ENCODE measurements at regions not wholly inside any gene's neighbourhood (a gene's known extent, or its start where the extent isn't known, plus 50 kb on each side); places are given as distances from the start of the nearest gene placed in this dataset.

DNA sequence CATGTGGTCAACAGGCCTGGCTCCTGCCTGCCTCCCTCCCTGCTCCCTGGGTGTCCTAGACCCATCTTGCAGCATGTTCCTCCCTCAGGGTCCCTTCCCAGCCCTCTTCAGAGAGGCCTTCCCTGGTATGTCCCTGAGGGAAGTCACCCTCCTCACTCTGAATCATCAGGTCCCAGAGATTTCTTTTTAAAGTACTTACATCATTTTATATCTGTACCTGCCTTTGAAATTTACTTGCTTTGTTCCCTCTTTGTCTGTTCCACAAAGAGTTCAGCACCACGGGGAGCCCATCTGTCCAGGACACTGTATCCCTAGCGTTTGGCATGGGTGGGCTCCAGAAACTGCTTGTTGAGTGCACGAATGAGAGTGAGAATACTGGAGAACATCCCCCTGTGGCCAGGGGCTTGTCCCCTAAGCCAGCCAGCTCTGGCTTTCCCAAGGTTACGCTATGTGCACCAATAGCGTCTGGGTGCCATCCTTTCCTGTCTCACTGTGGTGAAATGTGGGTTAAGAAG, 50.6 kb upstream of the IGFBP3 start (continued):
- TF ChIP-seq SP4 (IDR thresholded peaks at IDR 0.05; ENCODE audit: low read length) (no peak), SP1 (IDR thresholded peaks at IDR 0.05; ENCODE audit: low read depth, low read length) (no peak), SIX5 (IDR thresholded peaks at IDR 0.05; ENCODE audit: low read depth, low read length) (no peak), KDM4A (IDR thresholded peaks at IDR 0.05; ENCODE audit: low read depth, low read length, severe bottlenecking) (no peak)

Data from H1 (cell line).